ENCODE measurements at regions not wholly inside any gene's neighbourhood (a gene's known extent, or its start where the extent isn't known, plus 50 kb on each side); places are given as distances from the start of the nearest gene placed in this dataset.

DNA sequence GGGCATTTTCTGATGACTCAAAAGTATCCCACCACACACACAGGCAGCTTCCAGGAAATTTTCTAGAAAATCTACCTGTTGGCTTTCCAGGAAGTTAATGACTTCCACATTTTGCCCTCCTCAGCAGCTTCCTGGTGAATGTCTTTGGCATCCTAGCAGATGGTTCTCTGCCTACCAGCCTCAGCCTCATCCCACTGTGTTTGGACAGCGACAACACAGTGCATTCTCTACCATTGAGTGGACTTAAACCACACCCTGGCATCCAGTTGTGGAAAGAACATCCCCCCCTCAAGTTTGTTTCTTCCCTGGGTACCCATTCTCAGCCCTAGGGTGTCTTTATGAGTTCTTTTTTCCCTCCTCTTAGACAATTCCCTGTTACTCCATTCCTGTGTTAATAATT lies 50.8 kb upstream of the GADL1 start:
- no peak for DNase-seq

DNA sequence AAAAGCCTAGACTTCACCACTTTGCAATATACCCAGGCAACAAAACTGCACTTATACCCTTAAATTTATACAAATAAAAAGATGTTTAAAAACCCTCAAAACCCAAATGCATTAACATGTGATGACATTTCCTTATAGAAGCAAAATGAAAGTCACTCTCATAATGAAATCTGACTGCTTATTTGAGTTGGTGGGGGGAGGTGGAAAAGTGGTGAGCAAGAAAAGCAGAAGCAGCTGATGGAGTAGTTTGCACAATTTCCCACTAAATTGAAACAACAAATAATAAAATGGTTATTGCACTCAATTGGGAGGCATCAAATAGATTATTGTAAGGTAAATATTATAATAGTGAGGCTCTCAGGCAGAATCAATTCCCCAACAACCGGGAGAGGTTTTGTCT lies 54.0 kb upstream of the GADL1 start:
- no peak for DNase-seq

DNA sequence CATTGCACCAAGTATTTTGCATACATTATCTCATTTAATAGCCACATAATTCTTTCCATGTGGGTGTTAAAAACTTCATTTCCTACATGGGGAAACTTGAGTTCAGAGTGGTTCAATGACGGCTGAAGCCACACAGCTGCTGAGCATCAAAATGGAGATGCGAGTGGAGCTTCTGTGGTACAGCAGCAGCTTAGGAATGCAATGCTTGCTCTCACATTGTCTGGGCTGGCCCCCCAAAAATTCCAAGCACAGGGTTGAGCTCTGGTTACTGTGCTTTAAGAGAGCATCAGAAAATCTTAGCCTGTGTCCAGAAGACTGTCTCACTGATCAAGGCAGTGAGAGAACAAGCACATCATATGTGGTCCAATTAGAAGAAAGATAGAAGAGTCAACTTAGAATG lies 57.4 kb upstream of the GADL1 start:
- DNase-seq, result no peak

DNA sequence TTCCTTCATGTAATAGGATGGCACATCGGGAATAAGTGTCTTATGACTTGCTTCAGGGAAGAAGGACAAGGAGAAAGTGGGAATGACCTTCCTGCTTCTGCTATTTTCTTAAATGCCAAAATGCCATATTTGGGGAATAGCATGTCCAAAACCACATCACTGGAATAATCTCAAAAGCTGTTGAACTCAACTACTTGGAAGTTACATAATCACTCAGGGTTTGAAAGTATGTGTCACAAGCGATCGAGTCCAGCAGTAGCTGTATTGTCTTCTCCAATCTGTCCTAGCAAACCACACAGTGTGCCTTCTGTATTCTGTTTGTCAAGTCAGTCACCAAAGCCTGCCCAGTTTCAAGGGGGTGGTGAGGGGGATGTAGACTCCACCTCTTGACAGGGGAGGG lies 58.3 kb upstream of the GADL1 start:
- no peak for DNase-seq

DNA sequence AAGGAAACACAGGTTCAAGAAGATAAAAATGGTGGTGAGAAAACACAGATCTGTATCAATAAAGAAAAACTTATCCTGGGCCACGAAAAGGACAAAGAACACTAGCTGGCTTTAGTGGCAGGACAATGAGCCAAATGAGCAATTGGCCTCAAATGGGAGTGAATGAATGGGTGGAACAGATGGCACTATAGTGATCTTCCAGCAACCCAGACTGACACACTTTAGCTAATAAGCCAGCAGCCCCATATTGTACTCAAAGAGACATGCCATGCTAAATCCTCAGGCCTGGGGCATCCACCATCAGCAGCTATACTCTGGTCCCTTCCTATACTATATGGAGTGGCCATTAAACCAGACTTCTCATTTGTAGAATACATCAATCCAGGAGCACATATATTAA lies 60.0 kb upstream of the GADL1 start:
- DNase-seq, result no peak

DNA sequence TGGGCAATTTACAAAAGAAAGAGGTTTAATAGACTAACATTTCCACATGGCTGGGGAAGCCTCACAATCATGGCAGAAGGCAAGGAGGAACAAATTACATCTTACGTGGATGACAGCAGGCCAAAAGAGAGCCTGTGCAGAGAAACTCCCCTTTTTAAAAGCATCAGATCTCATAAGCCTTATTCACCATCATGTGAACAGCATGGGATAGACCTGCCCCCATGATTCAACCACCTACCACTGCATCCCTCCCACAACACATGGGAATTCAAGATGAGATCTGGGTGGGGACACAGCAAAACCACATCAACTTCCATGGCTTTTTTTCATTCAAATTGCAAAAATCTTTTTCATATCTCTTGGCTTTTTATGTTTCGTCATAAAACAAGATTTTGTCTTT lies 67.6 kb upstream of the GADL1 start:
- DNase-seq, result no peak

DNA sequence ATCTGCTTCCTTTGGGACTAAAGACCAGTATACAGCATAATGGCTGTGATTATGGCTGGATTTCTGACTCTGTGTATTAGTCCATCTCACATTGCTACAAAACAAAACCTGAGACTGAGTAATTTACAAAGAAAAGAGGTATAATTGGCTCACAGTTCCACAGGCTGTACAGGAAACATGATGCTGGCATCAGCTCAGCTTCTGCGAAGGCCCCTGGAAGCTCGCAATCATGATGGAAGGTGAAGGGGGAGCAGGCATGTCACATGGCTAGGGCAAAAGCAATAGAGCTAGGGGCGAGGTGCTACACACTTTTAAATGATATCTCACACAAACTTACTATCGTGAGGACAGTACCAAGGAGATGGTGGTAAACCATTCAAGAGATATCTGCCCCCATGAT lies 68.0 kb upstream of the GADL1 start:
- no peak for DNase-seq

DNA sequence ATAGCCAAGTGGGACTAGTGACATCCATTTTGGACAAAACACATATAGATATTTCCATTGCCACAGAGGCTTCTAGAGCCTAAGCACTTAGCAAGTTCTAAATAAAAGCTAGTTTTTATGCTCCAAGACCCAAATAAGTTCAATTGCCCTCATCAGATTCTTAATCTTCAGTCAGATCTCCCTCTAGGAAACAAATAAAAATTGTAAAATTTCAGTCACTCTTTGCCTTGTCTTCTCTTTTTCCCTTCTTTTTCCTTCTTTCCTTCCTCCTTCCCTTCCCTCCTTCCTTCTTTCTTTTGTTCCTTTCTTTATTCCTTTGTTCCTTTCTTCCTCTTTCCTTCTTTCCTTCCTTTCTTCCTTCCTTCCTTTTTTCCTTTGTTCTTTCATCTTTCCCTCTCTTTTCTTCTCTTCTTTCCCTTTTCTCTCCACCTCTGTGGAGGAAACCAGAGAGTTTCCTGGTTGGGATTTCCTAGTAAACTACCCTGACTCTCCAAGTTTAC lies 68.8 kb upstream of the GADL1 start:
- no peak for DNase-seq

DNA sequence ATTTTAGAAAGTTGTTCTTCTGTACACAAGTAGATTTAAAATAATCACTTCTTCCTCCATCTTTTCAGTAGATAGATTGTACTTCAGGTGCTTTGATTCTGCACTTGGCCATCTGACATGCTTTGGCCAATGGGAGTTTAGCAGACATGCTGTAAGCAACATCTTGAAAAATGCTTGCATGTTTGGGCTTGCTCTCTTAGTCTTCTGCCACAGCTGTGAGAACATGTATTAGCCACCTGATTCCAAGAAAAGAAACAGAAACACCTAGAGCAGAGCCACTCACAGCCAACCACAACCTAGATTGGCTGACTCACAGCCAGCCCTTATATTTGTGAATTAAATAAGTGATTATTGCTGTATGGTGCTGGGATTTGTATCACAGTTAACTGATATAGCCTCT lies 70.2 kb upstream of the GADL1 start:
- DNase-seq, result no peak

DNA sequence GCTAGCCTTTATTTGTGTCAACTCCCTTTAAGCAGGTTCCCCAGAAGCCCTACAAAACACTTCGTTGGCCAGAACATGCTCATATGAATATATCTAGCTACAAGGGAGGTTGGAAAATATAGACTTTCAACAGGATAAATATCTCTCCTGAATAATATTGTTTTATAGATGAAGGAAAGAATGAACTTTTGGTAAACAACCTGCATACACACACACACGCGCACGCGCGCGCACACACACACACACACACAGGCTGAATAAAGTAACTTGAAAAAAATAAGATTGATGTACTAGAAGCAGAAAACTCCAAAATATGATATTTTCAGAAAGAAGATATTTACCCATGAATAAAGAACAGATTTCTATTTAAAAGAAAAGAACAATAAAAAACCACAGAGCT lies 72.4 kb upstream of the GADL1 start:
- DNase-seq, result no peak

DNA sequence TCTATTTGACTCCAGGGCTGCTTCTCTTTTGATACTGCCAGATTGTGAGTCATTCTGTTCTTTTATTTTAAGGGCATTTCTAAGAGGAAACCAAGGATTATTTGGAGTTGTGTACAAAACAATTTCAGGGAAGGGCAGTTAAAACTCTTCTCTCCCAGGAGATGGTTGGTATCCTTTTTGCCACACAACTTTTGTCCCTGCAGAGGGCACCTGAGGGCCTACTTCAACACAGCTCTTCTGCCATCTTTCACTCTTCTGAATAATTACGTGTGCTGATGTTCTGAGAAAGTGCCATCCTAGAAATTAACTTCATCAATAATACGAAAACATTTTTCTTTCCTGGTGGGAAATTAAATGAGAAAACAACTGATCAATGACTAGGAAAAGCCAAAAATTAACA lies 75.7 kb upstream of the GADL1 start:
- DNase-seq, result no peak

DNA sequence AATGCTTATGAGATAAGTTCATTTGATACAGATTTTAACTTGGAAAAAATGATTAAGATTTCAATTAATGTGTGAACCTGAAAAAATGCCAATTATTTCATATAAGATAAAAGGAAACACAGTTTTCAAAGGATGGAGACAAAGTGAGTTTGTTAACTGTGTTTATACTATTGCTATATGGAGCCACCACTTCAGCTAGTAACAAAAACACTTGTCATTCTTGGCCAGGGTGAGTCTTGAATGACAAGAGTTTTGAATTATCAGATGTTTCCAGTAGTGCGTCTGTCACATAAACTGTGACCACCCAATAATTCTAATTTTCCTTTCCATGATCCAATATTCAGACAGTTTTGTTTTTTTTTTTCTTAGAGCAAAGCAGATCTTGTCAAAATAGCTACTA lies 78.0 kb upstream of the GADL1 start:
- DNase-seq, result no peak

DNA sequence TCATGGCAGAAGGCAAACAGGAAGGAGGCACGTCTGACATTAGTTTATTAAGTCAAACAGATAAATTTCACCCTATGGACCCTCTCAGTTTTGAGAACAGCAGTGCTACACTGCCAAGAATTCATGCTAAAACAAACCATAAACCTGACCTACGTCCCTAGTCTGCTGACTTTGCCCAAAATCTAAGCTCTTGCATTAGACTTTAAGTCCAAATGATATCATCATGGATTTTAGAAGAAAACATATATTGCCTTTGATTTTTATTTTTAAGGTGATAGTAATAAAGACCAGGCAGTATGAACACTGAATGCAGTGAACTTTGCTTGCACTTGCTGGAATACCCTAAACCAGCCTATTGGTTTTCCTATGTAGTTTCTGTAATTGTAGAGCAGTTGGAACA lies 79.6 kb upstream of the GADL1 start:
- DNase-seq, result no peak

DNA sequence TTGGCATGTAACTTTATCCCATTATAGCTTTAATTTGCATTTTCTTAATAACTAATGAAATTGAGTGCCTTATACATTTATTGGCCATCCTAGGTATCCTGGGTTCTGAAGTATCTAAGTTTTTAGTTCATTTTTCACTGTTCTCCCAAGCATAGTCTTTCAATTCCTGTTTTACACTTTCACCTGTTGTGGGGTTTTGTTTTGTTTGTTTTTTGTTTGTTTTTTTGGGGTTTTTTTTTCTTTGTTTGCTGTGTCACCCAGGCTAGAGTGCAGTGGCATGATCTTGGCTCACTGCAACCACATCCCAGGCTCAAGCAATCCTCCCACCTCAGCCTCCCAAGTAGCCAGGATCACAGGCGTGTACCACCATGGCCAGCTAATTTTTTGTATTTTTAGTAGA lies 83.1 kb upstream of the GADL1 start:
- no peak for DNase-seq

DNA sequence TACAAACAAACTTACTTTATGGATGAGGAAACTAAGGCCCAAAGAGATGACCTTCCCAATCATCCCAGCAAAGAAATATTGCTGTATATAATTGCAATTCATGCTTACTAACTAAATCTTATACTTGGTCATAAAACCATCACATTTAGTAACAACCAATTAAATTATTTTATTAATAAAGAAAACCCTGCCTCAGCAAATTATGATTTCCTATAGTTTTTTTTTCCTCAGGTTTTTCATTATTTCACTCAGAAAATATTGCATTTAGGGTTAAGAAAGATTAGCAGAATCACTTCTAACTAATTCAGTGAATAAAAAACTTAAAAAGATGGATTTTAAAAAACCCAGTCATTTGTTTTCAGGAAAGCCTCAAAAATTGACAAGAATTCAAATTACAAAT lies 86.5 kb upstream of the GADL1 start:
- no peak for DNase-seq

DNA sequence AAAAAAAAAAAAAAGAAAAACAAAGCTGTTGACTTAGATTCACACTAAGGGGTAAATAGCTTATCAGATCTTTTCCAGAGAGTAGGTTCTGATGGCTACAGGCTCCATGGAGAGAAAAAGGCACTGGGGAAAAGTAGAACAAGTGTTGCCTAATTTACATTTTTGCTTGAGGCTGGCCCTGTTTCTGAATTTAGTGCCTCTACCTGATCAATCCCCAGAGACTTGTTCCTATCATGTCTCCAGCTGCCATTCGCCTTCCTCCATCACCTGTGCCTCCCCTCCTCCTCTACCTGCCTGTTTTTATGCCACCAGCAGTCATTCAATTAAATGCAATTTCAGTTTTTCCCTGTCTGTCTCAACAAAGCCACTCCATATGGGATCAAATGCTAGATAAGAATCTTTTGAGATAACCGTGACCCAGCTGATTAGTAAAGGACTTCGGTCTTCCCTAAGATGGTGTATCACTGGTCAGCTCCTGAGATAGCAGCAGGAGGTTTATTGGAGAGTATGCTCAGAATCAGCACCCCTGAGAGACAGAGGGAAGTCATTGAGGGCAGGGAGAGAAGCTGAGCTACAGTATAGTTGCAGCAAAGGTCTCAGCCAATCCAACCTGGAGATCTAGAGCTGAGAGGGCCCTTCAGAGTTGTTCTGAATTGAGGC lies 88.1 kb upstream of the GADL1 start:
- DNase-seq, result no peak

DNA sequence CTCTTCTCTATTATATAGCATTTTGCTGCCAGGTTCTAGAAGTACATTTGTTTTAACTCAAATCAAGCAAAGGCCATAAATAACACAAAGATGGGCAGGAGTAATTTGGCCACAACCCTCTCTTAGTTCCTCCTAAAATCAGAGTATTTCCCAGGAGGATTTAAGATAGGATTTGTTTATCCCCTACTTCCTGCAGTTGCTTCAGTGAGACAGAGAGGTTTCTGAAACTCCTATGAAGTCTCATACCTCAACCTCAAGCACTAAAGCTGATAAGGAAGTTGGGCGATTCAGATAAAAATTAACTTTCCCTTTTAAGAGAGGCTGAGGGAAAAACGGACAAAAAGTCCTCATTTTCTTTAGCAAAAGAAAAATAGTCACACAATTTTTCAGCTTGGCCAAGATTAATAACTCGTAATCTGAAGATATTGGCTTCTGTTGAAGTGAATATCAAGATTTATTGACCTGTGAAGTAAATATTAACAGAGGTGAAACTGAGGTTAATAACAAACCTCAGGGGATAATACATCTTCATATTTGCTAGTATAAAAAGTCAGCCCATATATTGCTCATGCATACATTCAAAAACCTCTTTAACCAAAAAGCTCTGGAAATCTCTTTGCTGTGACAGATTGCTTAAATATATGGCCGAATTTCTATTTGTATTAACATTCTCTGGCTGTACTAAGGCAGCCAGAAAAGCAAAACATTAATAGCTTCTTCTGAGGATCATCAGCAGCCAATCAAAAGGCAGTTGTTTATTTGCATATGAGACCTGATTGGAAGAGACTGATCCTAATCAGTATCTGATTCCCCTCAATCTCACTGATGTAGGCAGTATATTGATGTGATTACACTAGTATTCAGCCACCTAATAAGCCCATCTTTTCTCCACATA lies 90.6 kb upstream of the GADL1 start:
- no peak for DNase-seq

DNA sequence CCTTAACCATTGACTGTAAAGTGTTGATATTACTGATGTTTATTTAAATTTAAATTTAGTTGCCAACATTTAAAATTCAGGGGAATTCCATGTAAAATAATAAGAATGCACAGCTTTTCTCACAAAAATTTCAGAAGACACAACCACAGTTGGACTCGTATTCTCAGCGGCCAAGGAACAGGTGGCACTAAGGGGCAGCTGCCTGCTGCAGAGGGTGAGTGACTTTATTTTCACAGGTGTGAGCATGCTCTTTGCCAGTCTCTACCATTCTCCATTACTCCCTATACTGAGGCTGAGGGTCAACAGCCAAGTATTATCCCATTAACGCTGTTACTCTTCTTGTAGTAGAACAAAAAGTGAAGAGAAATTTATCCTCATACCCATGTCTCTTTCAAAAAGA lies 92.1 kb upstream of the GADL1 start:
- no peak for DNase-seq

DNA sequence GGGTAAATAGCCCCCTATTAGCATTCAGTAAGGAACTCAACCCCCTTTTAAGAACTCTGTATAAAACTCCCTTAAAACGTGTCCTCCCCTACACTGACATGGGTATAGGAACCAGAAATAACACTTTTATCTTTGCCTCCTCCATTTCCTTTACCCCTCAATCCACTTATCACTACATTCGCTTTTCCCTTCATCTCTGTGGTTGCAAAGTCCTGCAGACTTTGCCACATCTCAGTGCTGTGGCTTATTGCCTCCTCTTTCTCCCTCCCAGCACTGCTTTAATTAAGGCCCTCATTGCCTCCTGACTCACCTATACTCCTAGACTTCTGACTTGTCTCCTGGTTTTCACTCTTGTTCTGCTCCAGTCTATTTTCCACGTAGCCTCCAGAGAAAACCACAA lies 94.3 kb upstream of the GADL1 start:
- DNase-seq, result no peak

DNA sequence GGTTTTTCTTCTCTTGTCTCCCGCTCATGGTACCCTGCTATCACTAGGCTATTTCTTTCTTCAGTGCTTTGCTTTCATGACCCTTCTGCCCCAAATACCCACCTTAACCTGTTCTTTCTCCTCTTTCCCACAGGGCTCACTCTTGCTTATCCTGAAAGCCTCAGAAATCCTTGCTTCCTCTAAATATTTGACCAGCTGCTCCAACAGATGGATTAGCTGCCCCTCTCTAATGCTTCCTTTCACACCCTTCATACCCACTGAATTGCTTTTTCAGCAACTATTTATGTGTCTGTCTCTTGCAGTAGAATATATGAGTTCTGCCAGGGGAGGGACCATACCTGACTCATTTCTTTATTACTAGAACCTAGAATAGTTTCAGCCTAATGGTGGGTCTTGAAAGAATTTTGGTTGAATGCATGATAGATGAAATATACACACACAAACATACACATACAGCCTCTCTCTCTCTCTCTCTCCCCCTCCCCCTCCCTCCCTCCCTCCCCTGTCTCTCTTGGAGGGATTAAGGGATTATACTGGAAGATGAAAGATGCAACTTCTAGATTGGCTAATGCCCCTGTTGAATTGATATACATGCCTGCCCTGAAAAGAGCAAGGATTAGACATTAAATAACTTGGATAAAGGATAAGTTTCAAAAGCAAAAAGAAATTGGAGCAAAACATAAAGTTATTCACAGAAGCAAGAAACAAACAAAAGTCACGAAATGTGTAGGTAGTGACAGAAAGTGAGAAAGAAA lies 95.0 kb upstream of the GADL1 start:
- no peak for DNase-seq

DNA sequence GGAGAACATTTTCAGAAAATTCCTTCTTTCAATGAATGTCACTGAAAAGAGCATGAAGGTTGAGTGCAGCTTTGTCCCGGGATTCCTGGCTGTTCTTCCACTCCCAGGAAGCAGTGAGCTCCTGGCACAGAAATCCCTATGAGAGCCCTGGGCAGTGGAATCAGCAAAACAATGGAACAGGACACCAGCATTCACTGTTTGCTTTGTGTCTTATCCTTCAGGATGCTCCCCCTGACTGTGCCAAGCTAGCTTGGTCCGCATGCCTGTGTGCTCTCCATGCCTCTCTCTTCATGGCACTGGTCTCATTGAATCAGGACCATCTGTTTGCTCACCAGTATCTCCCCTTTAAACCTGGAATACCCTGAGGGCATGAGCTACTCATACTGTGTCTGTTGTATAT lies 102.0 kb upstream of the GADL1 start:
- DNase-seq, result no peak

DNA sequence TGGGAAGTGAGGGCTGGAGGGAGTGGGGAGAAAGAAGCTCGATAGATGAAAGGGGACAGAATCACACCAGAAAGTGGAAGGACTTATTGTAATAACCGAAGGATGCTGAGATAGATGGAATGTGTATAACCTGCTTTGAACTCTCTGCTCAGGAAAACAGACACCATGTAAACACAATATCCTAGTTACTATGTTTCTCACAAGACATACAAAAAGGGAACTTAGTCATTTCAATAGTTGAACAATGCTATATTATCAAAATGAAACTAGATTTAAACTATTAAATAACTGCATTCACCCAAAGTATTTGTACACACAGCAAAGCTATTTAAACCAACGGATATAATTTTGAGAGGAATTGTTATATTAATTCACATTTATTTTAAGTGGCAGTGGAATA lies 108.3 kb upstream of the GADL1 start:
- no peak for DNase-seq

DNA sequence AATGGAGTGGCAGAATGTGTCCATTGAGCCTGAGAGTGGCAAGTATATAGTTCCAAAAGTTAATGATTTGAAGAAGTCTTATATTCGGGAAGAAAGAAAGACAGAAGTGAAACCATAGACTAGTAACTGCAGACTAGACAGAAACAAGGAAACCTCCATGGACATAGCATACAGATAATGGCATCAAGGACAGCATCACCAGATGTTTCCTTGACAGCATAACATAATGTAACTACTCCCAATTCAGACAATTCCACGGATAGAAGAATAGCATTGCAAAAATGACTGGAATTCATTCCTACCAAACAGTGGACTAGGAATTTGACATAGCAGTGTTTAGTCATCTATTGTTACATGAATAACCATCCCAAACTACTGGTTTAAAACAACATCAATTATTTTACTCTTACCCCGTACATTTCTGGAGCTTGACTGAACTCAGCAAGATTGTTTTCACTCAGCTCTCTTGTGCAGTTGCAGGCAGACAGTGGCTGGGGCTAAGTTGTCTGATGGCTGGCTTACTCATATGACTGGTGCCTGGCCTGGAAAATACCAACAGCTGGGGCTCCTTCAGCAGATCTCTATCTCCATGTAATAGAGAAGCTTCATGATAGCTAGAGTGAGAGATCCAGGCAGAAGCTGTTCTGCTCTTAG lies 109.7 kb upstream of the GADL1 start:
- no peak for DNase-seq
